ENCODE measurements at regions not wholly inside any gene's neighbourhood (a gene's known extent, or its start where the extent isn't known, plus 50 kb on each side); places are given as distances from the start of the nearest gene placed in this dataset.

DNA sequence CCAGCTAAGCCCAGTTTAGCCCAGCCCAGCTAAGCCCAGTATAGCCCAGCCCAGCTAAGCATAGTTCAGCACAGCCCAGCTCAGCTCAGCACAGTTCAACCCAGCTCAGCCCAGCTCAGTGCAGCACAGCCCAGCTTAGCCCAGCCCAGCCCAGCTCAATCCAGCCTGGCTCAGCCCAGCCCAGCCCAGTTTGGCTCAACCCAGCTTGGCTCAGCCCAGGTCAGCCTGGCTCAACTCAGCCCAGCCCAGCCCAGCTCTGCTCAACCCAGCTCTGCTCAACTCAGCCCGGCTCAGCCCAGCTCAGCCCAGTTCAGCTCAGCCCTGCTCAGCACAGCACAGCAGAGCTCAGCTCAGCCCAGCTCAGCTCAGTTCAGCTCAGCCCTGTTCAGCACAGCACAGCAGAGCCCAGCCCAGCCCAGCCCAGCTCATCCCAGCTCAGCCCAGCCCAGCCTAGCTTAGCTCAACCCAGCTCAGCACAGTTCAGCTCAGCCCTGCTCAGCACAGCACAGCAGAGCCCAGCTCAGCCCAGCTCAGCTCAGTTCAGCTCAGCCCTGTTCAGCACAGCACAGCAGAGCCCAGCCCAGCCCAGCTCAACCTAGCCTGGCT is 330.9 kb downstream of the TMEM121 start:
- peaks cover 100% of the 10 kb centered on the region for H3K9me3 Mint-ChIP-seq
- ATAC-seq, result no peak

More for the DNA sequence above, 330.9 kb downstream of the TMEM121 start:
- H3F3A ChIP-seq (replicated peaks; ENCODE audit: low read depth), result no peaks in the 10 kb centered on the region
- H3K27ac ChIP-seq (ENCODE audit: low read depth), result no peak overlapping the region
- no peak overlapping the region for H2AFZ ChIP-seq
- H4K20me1 ChIP-seq (replicated peaks; ENCODE audit: insufficient read depth), result no peaks in the 10 kb centered on the region
- Mint-ChIP-seq H3K4me1 (no peaks in the 10 kb centered on the region), H3K4me3 (no peak overlapping the region), H3K36me3 (ENCODE audit: low read depth) (peaks cover 43% of the 10 kb centered on the region), H3K27ac (no peak overlapping the region), H3K27me3 (ENCODE audit: insufficient read depth, low read depth, poor library complexity) (peaks cover 8% of the 10 kb centered on the region)
- H3K9me2 ChIP-seq (ENCODE audit: insufficient read depth), result no peaks in the 10 kb centered on the region
- no peaks in the 10 kb centered on the region for H3K36me3 ChIP-seq (ENCODE audit: insufficient read depth)
- no peak overlapping the region for H3K4me2 ChIP-seq
- no peaks in the 10 kb centered on the region for H3K27me3 ChIP-seq (ENCODE audit: insufficient read depth)
- no peak overlapping the region for H3K4me3 ChIP-seq
- no peak for DNase-seq (ENCODE audit: low spot score)
- no peaks in the 10 kb centered on the region for H3K4me1 ChIP-seq (ENCODE audit: insufficient read depth)
- TF ChIP-seq NANOG (IDR thresholded peaks at IDR 0.05; ENCODE audit: borderline replicate concordance), result no peak
- TF ChIP-seq, protein P1, sequence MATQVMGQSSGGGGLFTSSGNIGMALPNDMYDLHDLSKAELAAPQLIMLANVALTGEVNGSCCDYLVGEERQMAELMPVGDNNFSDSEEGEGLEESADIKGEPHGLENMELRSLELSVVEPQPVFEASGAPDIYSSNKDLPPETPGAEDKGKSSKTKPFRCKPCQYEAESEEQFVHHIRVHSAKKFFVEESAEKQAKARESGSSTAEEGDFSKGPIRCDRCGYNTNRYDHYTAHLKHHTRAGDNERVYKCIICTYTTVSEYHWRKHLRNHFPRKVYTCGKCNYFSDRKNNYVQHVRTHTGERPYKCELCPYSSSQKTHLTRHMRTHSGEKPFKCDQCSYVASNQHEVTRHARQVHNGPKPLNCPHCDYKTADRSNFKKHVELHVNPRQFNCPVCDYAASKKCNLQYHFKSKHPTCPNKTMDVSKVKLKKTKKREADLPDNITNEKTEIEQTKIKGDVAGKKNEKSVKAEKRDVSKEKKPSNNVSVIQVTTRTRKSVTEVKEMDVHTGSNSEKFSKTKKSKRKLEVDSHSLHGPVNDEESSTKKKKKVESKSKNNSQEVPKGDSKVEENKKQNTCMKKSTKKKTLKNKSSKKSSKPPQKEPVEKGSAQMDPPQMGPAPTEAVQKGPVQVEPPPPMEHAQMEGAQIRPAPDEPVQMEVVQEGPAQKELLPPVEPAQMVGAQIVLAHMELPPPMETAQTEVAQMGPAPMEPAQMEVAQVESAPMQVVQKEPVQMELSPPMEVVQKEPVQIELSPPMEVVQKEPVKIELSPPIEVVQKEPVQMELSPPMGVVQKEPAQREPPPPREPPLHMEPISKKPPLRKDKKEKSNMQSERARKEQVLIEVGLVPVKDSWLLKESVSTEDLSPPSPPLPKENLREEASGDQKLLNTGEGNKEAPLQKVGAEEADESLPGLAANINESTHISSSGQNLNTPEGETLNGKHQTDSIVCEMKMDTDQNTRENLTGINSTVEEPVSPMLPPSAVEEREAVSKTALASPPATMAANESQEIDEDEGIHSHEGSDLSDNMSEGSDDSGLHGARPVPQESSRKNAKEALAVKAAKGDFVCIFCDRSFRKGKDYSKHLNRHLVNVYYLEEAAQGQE (IDR thresholded peaks at IDR 0.05; ENCODE audit: unreplicated experiment), result no peak
- TF ChIP-seq EZH2phosphoT487 (IDR thresholded peaks at IDR 0.05; ENCODE audit: unreplicated experiment), result no peak
- TF ChIP-seq EZH2 (IDR thresholded peaks at IDR 0.05; ENCODE audit: low read depth, unreplicated experiment), result no peak
- TF ChIP-seq ZNF331 (CRISPR knock-in tag; IDR thresholded peaks at IDR 0.05; ENCODE audit: low read depth), result no peak
- TF ChIP-seq, protein P2, sequence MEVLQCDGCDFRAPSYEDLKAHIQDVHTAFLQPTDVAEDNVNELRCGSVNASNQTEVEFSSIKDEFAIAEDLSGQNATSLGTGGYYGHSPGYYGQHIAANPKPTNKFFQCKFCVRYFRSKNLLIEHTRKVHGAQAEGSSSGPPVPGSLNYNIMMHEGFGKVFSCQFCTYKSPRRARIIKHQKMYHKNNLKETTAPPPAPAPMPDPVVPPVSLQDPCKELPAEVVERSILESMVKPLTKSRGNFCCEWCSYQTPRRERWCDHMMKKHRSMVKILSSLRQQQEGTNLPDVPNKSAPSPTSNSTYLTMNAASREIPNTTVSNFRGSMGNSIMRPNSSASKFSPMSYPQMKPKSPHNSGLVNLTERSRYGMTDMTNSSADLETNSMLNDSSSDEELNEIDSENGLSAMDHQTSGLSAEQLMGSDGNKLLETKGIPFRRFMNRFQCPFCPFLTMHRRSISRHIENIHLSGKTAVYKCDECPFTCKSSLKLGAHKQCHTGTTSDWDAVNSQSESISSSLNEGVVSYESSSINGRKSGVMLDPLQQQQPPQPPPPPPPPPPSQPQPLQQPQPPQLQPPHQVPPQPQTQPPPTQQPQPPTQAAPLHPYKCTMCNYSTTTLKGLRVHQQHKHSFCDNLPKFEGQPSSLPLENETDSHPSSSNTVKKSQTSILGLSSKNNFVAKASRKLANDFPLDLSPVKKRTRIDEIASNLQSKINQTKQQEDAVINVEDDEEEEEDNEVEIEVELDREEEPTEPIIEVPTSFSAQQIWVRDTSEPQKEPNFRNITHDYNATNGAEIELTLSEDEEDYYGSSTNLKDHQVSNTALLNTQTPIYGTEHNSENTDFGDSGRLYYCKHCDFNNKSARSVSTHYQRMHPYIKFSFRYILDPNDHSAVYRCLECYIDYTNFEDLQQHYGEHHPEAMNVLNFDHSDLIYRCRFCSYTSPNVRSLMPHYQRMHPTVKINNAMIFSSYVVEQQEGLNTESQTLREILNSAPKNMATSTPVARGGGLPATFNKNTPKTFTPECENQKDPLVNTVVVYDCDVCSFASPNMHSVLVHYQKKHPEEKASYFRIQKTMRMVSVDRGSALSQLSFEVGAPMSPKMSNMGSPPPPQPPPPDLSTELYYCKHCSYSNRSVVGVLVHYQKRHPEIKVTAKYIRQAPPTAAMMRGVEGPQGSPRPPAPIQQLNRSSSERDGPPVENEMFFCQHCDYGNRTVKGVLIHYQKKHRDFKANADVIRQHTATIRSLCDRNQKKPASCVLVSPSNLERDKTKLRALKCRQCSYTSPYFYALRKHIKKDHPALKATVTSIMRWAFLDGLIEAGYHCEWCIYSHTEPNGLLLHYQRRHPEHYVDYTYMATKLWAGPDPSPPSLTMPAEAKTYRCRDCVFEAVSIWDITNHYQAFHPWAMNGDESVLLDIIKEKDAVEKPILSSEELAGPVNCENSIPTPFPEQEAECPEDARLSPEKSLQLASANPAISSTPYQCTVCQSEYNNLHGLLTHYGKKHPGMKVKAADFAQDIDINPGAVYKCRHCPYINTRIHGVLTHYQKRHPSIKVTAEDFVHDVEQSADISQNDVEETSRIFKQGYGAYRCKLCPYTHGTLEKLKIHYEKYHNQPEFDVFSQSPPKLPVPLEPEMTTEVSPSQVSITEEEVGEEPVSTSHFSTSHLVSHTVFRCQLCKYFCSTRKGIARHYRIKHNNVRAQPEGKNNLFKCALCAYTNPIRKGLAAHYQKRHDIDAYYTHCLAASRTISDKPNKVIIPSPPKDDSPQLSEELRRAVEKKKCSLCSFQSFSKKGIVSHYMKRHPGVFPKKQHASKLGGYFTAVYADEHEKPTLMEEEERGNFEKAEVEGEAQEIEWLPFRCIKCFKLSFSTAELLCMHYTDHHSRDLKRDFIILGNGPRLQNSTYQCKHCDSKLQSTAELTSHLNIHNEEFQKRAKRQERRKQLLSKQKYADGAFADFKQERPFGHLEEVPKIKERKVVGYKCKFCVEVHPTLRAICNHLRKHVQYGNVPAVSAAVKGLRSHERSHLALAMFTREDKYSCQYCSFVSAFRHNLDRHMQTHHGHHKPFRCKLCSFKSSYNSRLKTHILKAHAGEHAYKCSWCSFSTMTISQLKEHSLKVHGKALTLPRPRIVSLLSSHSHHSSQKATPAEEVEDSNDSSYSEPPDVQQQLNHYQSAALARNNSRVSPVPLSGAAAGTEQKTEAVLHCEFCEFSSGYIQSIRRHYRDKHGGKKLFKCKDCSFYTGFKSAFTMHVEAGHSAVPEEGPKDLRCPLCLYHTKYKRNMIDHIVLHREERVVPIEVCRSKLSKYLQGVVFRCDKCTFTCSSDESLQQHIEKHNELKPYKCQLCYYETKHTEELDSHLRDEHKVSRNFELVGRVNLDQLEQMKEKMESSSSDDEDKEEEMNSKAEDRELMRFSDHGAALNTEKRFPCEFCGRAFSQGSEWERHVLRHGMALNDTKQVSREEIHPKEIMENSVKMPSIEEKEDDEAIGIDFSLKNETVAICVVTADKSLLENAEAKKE (CRISPR knock-in tag; IDR thresholded peaks at IDR 0.05), result no peak
- H3K79me2 ChIP-seq (replicated peaks; ENCODE audit: insufficient read depth), result no peaks in the 10 kb centered on the region
